HG02759 (cell line): ENCODE measurements at regions not wholly inside any gene's neighbourhood (a gene's known extent, or its start where the extent isn't known, plus 50 kb on each side); places are given as distances from the start of the nearest gene placed in this dataset.
"Not testable (repeated sequence)": the region's sequence is repeated elsewhere in the genome, so short reads cannot be mapped to it uniquely, and the experiment has no call there.

Source experiments
- ATAC-seq: cut with Tn5 transposase; IDR thresholded peaks from one replicate; pipeline ENCODE4 v1.9.1; 2021; ENCODE audit warnings: mild to moderate bottlenecking, moderate library complexity; ENCODE audit not compliant: unreplicated experiment

DNA sequence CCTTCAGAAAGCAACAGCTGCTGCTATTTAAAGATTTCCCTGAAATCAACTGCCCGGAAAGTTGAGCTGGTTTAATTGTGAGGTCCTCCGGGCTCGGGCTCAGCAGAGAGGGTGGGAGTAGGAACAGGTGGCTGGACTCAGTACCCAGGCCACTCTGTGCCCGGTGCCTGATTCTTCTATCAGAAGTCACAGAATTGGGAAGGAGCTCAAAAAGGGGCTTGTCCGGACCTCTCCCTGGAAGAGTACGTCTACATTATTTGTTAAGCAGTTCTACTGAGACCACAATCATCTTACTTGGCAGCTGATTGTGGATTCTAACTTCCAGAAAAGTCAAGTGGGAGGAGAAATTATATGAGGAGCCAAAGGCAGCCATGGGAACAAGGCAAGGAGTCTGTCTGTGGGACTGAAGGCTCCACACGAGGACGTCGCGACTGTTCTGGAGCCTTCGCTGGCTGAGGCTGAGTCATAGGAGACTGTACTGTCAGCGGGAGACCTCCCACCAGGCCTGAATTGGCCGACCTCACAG is 91.7 kb upstream of the ANKRD10 start:
- no peak for ATAC-seq

DNA sequence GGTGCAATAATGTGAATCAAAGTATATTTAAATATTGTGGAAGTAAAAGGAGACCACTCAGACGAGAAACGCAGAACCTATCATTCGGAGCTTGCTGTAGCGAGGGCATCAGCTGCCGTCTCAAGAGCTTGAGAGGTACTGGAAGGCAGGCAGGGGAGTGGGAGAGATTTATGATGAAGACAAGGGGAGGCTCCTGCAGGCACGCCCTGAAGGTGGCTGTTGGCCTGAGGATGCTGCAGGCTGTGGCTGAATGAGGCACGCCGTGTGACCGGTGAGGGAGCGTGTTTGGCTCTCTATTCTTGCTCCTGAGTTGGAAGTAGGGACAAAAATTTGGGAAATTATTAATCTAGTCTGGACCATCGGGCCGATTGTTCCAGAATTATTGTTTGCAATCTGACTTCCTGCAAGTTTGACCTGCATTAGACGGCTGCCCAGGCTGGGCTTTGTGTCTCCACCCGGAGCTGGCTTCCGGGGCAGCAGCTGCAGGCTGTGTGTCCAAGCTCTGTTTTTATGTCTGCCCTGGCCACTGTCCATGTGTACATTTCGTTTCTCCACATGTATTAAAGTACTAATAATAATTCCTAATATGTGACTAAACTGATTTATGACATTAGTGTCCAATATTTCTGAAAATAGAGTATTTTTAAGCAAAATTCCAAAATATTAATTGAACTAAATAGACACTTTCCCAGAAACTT is 91.1 kb upstream of the ANKRD10 start:
- ATAC-seq = no peak

DNA sequence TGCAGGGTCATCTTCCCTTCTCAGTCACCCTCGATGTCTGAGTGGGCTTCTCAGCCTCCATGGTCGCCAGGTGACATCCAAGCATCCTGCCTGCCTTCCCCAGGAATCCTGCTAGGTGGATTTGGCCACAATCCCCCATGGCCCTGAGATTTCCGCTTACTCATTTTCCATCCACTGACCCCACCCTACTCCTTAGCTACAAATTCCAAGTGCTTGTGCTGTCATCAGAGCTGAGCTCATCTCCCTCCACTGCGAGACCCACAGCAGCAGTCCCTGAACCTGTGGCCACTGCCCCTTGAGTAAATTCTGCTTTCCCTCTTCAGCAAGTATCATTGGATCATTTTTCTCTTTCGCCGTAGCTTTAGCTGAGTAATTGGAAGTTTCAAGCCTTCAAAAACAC is 90.5 kb upstream of the ANKRD10 start:
- no peak for ATAC-seq

DNA sequence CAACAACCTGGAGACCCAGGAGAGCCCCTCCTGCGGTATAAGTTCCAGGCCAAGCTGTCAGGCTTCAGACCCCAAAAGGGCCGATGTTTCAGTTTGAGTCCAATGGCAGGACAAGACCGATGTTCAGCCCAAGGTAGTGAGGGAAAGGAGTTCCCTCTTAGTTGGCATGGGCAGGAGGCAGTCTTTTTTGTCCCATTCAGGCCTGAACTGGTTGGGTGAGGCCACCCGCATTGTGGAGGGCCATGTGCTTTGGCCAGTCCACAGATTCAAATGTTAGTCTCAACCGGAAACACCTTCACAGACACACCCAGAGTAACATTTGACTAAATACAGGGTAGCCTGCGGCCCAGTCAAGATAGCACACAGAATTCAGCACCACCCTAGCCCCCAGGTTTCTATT is 89.6 kb upstream of the ANKRD10 start:
- ATAC-seq = no peak

DNA sequence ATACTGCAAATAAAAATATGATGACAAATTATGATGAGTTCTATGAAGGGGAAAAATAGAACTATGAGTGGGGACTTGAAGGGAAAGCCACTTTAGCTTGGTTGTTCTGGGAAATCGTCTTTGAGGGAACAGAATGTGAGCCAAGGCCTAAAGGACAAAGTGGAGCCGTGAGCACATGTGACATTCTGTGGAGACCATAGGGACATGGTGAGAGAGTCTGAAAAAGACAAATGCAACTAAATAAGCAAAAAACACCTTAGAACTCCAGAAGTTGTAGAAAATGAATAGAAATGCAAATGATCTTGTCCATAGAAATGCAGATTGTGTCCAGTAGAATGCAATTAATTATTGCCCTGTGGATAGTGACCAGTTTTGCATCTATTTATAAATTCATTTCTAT is 86.8 kb upstream of the ANKRD10 start:
- no peak for ATAC-seq

DNA sequence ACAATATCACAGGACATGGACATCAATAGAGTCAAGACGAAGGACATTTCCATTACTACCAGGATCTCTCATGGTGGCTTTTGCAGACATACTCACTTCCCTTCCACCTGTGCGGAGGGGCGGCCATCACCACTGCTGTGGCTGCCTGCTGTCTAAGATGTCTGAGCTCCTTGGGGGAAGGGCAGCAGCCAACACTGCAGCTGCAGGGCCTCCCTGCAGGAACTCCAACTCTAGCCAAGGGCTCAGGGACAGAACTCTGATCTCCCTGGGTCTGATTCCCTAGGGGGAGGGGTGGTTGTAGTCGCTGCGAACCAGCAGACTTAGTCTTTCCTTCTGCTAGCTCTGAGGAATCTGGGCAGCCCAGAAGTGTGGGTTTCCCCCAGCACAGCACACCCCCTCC is 78.9 kb upstream of the ANKRD10 start:
- ATAC-seq = no peak

DNA sequence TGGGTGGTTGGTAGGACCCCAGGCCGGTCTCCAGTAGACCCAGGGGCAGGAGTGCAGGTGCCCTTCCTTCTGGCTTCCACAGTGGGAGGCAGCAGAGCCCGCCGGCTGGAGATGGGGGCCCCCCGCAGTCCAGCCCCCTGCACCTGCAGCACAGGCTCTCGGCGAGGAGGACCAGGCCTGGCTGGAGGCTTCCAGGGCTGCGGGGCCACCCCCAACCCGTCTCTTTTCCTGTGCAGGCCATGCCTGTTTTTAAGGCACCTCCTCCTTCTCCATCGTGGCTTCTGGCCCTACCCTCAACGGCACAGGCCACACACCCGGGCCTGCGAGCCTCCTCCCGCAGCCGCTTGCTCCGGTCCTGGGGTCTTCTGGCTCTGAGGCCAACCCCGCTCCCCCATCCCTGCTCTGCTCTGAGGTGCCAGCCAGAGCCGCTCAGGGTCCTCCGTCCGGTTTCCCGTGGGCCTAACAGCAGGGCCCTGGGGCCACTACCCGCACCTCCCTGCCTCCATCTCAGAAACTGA is 77.2 kb upstream of the ANKRD10 start:
- ATAC-seq = no peak

DNA sequence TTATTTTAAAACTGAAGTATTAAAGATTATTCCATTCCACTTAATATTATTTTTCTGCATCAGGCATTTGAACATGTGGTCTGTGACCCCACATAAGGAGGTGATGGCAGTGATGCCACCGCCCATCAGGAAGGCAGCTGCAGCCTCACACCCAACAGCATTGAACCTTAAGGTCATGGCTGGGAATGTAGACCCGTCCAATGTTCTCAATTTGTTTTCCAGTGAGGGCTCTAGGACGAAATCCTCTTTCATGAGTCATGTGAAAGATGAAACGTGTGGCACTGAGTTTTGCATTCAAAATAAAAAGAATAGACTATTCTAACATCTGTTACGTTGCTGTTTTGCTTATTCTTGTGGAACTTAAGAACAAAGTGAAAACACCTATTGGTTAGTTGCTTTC is 74.5 kb upstream of the ANKRD10 start:
- no peak for ATAC-seq

DNA sequence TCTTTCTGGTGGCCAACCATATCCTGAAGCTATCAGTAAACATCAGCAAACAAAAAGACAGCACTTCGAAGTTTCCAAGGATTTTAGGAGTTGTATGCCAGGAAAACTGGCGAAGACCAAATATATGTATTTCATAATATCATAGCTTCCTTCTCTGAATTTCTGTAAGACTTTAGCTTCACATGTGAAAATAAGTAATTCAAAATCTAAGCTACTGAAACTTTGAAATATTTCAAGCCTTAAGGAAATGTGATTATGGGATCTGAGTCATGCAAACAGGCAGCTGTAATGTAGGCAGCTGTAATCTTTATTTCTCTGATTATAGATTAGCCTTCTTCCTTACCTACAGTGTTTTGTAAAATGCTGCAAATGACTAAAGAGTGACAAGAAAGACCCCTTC is 70.7 kb upstream of the ANKRD10 start:
- no peak for ATAC-seq

DNA sequence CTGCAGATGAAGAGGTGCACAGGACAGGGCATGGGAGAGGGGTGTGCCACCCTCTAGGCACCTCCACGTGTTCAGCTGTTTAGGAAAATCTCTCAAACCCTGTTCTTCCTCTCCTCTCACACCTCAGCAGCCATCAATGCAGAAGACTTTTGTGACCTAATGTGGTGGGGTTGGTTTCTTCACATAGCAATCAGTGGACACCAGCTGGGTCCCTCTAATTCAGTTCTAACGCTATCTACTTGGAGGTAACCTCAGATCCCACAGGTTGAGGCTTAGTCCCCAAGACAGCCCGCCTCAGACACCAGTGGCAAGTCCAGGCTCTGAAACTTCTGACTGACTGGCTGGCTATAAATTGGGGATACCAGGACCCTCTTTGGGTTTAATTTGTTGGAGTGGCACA is 69.9 kb upstream of the ANKRD10 start:
- no peak for ATAC-seq

DNA sequence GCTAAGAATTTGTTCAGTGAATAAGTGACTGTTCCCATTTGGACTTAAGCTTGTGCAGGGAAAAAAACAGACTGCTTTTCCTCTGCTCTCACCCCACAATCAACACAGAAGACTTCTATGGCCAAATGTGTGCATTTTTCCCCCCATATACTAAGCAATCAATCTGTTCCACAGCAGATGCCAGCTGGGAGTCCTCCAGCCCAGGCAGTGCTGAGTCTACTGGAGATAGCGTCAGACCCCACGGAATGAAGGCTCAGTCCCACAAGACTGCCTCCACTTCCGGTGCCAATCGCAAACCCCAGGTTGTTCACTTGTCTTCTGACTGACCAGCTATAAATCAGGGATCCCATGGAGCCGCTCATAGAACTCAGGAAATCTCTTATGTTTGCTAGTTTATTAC is 69.5 kb upstream of the ANKRD10 start:
- no peak for ATAC-seq

DNA sequence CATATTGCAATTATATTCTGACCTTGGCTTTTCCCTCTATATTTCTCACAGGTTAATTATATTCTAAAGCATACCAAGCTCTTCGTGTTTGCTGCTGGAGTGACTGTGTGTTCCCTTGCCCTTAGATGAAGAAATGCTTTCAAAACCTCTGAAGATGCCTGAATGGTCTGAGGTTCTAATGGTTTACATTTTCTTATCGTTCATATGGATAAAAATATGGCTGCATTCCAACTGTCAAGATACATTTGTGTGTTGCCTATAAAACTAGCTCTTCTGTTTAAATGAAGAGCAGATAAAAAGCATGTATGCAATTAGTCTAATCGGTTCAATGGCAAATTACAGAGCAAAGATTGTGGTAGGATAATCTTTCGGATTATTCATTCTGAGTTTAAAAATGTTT is 68.4 kb upstream of the ANKRD10 start:
- ATAC-seq = no peak

DNA sequence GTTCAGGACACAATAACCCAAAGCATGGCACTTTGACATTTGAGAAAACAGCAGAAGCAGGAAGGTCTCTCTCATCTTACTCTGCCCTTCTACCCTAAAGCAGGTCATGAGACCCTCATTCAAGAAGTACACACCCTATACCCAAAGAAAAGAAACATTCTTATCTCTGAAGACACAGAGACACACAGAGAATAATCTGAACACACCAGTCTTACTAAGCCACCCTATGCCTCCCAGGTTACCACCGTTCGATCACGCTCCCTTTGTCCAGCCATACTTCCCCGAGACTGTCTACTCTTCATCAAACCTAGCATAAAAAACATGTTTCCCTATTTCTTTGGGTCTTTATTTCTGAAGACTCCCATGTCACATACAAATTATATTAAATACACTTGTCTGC is 66.5 kb upstream of the ANKRD10 start:
- ATAC-seq = no peak

DNA sequence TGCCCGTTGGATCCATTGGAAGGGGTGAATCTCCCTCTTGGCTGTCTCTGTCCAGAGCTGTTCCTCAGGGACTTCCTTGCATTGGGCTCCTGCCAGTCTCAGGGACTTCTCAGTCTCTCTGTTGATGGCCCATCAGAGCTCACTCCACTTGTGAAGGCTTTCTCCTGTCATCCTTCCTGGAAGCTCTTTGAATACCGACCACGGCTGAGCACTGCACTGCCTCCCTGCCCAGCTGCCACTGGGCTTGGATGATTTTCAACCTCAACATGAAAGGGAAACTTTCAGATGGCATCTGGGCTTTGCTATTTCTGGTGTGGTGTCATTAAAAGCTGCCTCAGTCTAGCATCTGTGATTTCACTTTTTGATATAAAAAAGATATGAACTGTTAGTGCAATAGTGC is 66.1 kb upstream of the ANKRD10 start:
- no peak for ATAC-seq

DNA sequence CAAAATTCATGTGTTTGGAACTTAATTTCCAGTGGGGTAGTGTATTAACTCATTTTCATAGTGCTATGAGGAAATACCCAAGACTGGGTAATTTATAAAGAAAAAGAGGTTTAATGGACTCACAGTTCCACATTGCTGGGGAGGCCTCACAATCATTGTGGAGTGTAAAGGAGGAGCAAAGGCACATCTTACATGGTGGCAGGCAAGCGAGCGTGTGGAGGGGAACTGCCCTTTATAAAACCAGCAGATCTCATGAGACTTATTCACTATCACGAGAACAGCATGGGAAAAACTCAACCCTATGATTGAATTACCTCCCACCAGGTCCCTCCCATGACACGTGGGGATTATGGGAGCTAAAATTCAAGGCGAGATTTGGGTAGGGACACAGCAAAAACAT is 64.3 kb upstream of the ANKRD10 start:
- not testable (repeated sequence) for ATAC-seq

DNA sequence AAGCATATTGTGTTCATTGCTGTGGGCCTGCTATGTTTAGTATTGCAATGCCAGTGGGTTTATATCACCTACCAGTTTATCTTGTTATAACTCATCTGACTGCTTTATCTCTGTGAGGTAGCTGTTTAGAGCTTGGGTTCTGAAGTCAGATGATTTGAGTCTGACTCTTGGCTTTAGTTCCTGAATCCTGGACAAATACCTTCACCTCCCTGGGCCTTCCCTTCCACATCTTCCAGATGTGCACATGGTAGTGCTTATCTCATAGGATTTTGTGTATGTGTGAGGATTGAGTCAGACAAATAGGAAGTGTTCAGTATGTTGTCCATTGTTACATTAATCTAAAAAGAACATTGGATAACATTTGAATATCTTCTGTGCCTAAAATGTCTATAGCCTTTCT is 63.5 kb upstream of the ANKRD10 start:
- ATAC-seq = no peak

DNA sequence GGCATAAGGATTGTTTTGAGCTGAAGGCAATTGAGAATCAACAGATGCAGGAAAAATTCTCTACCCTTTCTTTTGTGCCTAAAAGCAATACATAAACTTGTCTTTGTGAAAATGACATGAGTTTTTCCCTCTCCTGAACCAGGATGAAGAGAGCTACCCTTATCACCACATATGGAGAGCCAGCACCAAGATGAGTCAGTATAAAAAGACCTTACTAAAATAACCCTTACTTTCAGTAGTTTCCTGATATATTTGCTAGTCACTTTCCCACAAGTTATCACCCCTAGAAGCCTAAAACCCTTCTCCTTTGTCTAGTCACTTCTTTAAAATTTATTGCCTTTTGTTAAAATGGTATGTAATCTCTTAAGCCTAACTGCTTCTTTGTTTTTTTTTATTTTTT is 61.9 kb upstream of the ANKRD10 start:
- no peak for ATAC-seq

DNA sequence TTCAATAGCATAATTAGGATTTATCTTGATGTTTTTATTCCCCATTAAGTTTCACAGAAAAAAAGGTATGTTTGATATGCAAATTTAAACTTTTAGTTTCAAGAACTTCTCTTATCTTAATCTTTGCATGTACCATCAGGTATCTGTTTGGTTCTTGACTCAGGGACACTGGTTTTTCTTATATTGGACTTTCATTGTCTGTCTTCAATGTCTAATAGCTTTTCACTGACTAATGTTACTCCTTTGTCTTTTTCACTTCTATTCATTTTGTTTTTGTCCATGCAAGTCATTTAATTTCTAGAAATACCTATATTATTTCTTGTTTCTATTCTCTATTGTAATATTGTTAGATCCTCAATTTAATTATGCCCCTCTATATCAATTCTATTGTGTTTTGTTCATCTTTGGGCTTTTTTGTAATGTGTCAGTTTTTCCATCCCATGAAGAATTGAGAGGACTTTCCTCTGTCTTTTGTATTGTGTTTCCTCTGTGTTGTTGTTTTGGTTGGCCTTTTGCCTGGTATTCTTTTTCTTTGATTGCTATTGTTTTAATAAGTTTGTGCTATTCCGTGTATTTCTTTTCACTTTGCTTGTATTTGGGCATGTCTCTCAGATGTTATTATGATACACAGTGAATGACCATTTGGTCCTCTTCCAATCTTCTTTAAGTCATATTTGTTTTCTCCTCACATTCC is 58.3 kb upstream of the ANKRD10 start:
- no peak for ATAC-seq

DNA sequence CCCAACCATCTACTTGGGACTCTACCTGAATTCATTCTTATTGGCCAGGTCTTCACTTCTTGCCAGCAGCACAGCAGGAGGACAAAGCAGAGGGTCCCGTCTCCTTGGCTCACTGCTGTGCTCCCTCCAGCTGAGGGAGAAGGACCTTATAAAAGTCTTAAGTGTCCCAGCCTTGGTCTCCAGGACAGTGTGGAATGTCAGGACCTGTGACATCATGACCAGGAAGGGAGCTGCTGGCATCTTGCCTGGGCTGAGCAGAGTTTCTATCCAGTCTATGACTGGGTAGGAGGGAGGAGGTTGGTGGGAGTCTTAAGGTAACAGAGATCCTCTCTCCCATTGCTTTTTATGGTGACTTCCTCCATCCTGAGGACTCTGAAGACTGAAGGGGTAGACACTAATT is 56.6 kb upstream of the ANKRD10 start:
- ATAC-seq = no peak

DNA sequence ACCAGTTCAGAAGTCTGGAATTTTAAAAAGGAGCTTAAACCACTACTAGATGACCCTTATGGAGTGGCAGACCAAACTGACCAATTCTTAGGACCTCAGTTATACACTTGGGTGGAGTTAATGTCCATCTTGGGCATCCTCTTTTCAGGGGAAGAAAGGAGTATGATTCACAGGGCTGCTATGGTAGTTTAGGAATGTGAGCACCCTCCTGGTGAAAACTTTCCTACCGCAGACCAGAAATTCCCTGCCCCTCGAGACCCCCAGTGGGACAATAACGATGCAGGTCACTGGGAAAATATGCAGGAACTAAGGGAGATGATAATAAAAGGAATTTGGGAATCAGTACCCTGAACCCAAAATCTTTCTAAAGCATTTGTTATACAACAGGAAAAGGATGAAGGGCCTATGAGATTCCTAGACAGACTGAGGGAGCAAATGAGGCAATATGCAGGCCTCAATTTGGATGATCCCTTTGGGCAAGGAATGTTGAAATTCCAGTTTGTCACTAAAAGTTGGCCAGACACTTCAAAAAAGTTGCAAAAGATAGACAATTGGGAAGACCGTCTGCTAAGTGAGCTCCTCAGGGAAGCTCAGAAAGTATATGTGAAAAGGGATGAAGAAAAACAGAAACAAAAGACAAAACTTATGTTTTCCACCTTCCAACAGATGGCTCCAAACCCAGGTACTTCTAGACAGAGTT is 52.4 kb upstream of the ANKRD10 start:
- ATAC-seq = not testable (repeated sequence)

DNA sequence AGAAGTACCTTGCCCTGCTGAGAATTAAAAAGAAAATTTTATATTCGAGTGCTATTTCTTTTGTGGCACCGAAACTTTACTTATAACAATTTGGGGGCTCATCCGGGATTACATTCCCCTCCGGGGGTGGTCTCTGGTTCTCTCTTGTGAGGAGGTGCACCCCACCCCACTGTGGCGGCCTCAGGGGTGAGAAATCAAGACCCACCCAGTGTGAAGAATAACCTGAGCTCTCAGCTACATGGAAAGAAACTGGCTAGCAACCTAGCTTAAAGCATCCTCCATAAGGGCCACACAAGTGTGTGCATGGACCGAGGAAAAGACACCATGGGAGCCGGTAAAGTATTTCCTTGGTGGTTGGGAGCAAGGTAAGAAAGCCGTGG is 50.9 kb upstream of the ANKRD10 start:
- no peak for ATAC-seq
